HepG2 (cell line): ENCODE measurements at regions not wholly inside any gene's neighbourhood (a gene's known extent, or its start where the extent isn't known, plus 50 kb on each side); places are given as distances from the start of the nearest gene placed in this dataset.

ENCODE experiments used
- CBX2 ChIP-seq, 2 experiments: fragments of 200-600 bp in 1 of 2; sonication (generic); formaldehyde crosslinking in 1 of 2; IDR thresholded peaks; 2 replicates each; pipeline versions ENCODE4 v1.7.0 to v1.8.1; 2018 to 2022; ENCODE audit warnings: low read depth in 2 of 2, low read length in 1 of 2, mild to moderate bottlenecking in 1 of 2, missing genetic modification reagents in 1 of 2
- EP300 ChIP-seq, 3 experiments: sonication (generic) in 1 of 3; formaldehyde crosslinking in 1 of 3; IDR thresholded peaks; 2 replicates each; pipeline versions ENCODE4 v1.5.1 to v1.6.1; 2011 to 2020; ENCODE audit warnings: low read depth in 2 of 3, low read length in 2 of 3, borderline replicate concordance in 1 of 3, improper control_type of control experiment in 1 of 3, mild to moderate bottlenecking in 1 of 3, missing genetic modification reagents in 1 of 3, moderate library complexity in 1 of 3
- EZH2 ChIP-seq: conservative IDR thresholded peaks from 2 replicates; pipeline ENCODE4 v1.6.1; 2012; ENCODE audit warnings: mild to moderate bottlenecking, low read depth, low read length, moderate library complexity
- FOXO1 ChIP-seq: sonication (generic); formaldehyde crosslinking; IDR thresholded peaks from 2 replicates; pipeline ENCODE4 v1.4.0; 2020; ENCODE audit warnings: missing genetic modification reagents
- KDM5A ChIP-seq: fragments of 200-600 bp; sonication (generic); IDR thresholded peaks from 2 replicates; pipeline ENCODE4 v1.7.0; 2018; ENCODE audit warnings: antibody characterized with exemption, mild to moderate bottlenecking, low read length, borderline replicate concordance
- MAZ ChIP-seq, 2 experiments: sonication (generic) in 1 of 2; formaldehyde crosslinking in 1 of 2; IDR thresholded peaks; 2 replicates each; pipeline versions ENCODE4 v1.5.0 to v1.6.1; 2012 to 2020; ENCODE audit warnings: low read depth in 2 of 2, mild to moderate bottlenecking in 2 of 2, borderline replicate concordance in 1 of 2, improper control_type of control experiment in 1 of 2, low read length in 1 of 2, missing genetic modification reagents in 1 of 2, moderate library complexity in 1 of 2
- MED1 ChIP-seq: sonication (generic); formaldehyde crosslinking; IDR thresholded peaks from 2 replicates; pipeline ENCODE4 v1.4.0; 2020; ENCODE audit warnings: missing genetic modification reagents
- MYNN ChIP-seq: sonication (generic); formaldehyde crosslinking; IDR thresholded peaks from 2 replicates; pipeline ENCODE4 v1.4.0; 2020; ENCODE audit warnings: mild to moderate bottlenecking, low read depth, missing genetic modification reagents
- RXRA ChIP-seq: sonication (generic); formaldehyde crosslinking; IDR thresholded peaks from 2 replicates; pipeline ENCODE4 v1.5.1; 2020; ENCODE audit warnings: missing genetic modification reagents
- ZFP37 ChIP-seq: sonication (generic); formaldehyde crosslinking; IDR thresholded peaks from 2 replicates; pipeline ENCODE4 v1.4.0; 2020; ENCODE audit warnings: missing genetic modification reagents, borderline replicate concordance
- ZNF746 ChIP-seq: sonication (generic); formaldehyde crosslinking; IDR thresholded peaks from 2 replicates; pipeline ENCODE4 v1.8.0; 2022; ENCODE audit warnings: mild to moderate bottlenecking, missing genetic modification reagents
- TF ChIP-seq, protein P1 (sequence below): sonication (generic); formaldehyde crosslinking; IDR thresholded peaks from 2 replicates; pipeline ENCODE4 v1.4.0; 2020; ENCODE audit warnings: mild to moderate bottlenecking, missing genetic modification reagents
- TF ChIP-seq, protein P2 (sequence below), 2 experiments: sonication (generic) in 1 of 2; formaldehyde crosslinking in 1 of 2; IDR thresholded peaks; 2 replicates each; pipeline versions ENCODE4 v1.4.0 to v1.6.1; 2016 to 2020; ENCODE audit warnings: borderline replicate concordance in 1 of 2, low read depth in 1 of 2, mild to moderate bottlenecking in 1 of 2, missing genetic modification reagents in 1 of 2
- TF ChIP-seq, protein P3 (sequence below): sonication (generic); formaldehyde crosslinking; IDR thresholded peaks from 2 replicates; pipeline ENCODE4 v1.8.0; 2022; ENCODE audit warnings: low read depth, missing genetic modification reagents

DNA sequence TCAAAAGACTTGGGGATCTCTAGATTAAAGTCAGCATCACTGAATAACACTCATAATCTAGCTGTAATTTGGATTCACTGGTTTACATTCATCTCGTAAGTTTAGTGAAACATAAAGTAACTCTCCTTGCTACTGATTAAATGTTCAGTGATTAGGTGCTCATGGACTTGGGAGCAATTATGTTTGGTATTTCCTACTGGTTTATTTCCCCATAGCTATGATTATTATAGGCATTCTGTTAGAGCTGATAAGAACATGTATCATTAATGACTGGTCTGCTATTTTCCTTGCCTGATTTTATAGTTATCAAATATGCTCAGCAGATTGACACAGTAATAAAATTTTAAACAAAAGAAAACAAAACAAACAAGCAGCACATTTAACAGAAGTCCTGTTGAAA is 334.7 kb upstream of the SLC8A1 start:
- TF ChIP-seq FOXO1 (CRISPR knock-in tag) (no peak), KDM5A (no peak), EZH2 (no peak), MYNN (CRISPR knock-in tag) (no peak), ZNF746 (no peak), MAZ (IDR thresholded peaks at IDR 0.05; ENCODE audit: borderline replicate concordance, low read depth, low read length) (no peak), MAZ (CRISPR knock-in tag; IDR thresholded peaks at IDR 0.05; ENCODE audit: low read depth) (no peak), CBX2 (IDR thresholded peaks at IDR 0.05; ENCODE audit: low read depth, low read length) (no peak), CBX2 (CRISPR knock-in tag; IDR thresholded peaks at IDR 0.05; ENCODE audit: low read depth) (no peak), MED1 (CRISPR knock-in tag) (no peak), ZFP37 (CRISPR knock-in tag) (no peak), EP300 (IDR thresholded peaks at IDR 0.05; ENCODE audit: low read depth in 2 of 2, low read length in 2 of 2) (no peak), EP300 (CRISPR knock-in tag; IDR thresholded peaks at IDR 0.05; ENCODE audit: borderline replicate concordance) (no peak), RXRA (CRISPR knock-in tag) (no peak)
- TF ChIP-seq, protein P1, sequence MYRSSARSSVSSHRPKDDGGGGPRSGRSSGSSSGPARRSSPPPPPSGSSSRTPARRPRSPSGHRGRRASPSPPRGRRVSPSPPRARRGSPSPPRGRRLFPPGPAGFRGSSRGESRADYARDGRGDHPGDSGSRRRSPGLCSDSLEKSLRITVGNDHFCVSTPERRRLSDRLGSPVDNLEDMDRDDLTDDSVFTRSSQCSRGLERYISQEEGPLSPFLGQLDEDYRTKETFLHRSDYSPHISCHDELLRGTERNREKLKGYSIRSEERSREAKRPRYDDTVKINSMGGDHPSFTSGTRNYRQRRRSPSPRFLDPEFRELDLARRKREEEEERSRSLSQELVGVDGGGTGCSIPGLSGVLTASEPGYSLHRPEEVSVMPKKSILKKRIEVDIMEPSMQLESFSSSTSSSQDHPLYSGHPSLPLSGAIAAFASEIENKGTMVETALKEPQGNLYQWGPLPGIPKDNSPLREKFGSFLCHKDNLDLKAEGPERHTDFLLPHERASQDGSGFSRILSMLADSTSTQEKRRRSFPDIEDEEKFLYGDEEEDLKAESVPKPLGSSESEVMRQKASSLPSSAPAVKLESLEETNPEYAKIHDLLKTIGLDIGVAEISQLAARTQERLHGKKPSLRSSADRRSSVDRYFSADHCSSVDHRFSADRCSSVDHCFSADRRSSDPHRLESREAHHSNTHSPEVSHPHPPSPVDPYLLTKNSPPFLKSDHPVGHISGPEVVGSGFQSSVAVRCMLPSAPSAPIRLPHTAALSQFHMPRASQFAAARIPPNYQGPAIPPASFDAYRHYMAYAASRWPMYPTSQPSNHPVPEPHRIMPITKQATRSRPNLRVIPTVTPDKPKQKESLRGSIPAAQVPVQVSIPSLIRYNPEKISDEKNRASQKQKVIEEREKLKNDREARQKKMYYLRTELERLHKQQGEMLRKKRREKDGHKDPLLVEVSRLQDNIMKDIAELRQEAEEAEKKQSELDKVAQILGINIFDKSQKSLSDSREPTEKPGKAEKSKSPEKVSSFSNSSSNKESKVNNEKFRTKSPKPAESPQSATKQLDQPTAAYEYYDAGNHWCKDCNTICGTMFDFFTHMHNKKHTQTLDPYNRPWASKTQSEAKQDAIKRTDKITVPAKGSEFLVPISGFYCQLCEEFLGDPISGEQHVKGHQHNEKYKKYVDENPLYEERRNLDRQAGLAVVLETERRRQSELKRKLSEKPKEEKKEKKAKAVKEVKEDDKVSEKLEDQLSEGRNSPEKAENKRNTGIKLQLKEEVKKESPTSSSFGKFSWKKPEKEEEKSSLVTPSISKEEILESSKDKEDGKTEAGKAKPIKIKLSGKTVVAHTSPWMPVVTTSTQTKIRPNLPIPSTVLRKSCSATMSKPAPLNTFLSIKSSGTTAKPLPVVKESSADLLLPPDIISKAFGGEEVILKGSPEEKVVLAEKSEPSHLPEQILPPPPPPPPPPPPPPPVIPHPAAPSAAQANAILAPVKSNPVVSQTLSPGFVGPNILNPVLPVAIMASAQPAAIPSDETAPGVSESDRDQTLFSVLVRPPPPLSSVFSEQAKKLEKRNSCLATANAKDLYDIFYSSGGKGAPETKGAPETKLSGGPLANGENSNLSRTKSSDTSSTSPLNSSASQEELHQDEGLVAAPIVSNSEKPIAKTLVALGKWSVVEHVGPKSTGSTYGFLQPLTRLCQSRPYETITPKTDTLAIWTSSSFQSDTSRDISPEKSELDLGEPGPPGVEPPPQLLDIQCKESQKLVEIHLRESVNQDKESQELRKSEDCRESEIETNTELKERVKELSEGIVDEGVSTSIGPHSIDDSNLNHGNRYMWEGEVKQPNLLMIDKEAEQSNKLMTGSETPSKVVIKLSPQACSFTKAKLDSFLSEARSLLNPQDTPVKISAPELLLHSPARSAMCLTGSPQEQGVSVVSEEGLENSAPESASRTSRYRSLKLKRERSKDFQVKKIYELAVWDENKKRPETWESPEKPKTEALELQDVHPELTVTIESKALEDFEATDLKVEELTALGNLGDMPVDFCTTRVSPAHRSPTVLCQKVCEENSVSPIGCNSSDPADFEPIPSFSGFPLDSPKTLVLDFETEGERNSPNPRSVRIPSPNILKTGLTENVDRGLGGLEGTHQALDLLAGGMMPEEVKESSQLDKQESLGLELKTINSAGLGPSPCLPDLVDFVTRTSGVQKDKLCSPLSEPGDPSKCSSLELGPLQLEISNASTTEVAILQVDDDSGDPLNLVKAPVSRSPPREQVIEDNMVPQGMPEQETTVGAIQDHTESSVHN (CRISPR knock-in tag): no peak
- TF ChIP-seq, protein P2, sequence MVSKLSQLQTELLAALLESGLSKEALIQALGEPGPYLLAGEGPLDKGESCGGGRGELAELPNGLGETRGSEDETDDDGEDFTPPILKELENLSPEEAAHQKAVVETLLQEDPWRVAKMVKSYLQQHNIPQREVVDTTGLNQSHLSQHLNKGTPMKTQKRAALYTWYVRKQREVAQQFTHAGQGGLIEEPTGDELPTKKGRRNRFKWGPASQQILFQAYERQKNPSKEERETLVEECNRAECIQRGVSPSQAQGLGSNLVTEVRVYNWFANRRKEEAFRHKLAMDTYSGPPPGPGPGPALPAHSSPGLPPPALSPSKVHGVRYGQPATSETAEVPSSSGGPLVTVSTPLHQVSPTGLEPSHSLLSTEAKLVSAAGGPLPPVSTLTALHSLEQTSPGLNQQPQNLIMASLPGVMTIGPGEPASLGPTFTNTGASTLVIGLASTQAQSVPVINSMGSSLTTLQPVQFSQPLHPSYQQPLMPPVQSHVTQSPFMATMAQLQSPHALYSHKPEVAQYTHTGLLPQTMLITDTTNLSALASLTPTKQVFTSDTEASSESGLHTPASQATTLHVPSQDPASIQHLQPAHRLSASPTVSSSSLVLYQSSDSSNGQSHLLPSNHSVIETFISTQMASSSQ (IDR thresholded peaks at IDR 0.05; ENCODE audit: low read depth): no peak
- TF ChIP-seq, protein P2 (CRISPR knock-in tag; IDR thresholded peaks at IDR 0.05; ENCODE audit: borderline replicate concordance): no peak
- TF ChIP-seq, protein P3, sequence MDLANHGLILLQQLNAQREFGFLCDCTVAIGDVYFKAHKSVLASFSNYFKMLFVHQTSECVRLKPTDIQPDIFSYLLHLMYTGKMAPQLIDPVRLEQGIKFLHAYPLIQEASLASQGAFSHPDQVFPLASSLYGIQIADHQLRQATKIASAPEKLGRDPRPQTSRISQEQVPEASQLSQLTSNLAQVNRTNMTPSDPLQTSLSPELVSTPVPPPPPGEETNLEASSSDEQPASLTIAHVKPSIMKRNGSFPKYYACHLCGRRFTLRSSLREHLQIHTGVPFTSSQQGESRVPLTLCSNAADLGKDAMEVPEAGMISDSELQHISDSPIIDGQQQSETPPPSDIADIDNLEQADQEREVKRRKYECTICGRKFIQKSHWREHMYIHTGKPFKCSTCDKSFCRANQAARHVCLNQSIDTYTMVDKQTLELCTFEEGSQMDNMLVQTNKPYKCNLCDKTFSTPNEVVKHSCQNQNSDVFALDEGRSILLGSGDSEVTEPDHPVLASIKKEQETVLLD (CRISPR knock-in tag): no peak
